Left ventricle myocardium inferior (tissue), 1 donor: ENCODE measurements at regions not wholly inside any gene's neighbourhood (a gene's known extent, or its start where the extent isn't known, plus 50 kb on each side); places are given as distances from the start of the nearest gene placed in this dataset.

Experiments used
- DNase-seq: peaks from one replicate; pipeline ENCODE4 v3.0.0-alpha.2; 2020
- H3K27ac ChIP-seq: fragments of 200-600 bp; replicated peaks from 2 replicates; pipeline ENCODE4 v1.8.0; 2021
- H3K27me3 ChIP-seq: fragments of 200-600 bp; 2 replicates; pipeline ENCODE4 v1.8.0; 2021; ENCODE audit warnings: low read depth
- H3K36me3 ChIP-seq: fragments of 200-600 bp; 2 replicates; pipeline ENCODE4 v1.8.0; 2021
- H3K4me1 ChIP-seq: fragments of 200-600 bp; 2 replicates; pipeline ENCODE4 v1.8.0; 2021
- H3K4me3 ChIP-seq: fragments of 200-600 bp; 2 replicates; pipeline ENCODE4 v1.8.0; 2021; ENCODE audit warnings: mild to moderate bottlenecking, moderate library complexity
- H3K9me3 ChIP-seq: fragments of 200-600 bp; replicated peaks from 2 replicates; pipeline ENCODE4 v1.8.0; 2021
- intact Hi-C: fragments of 100-400 bp; cut with micrococcal nuclease; formaldehyde crosslinking; loops from one replicate; pipeline ENCODE4 v1.11.0; 2022
- TF ChIP-seq, protein P1 (sequence below): fragments of 200-600 bp; IDR thresholded peaks from 2 replicates; pipeline ENCODE4 v1.8.0; 2021; ENCODE audit warnings: antibody characterized with exemption, mild to moderate bottlenecking, borderline replicate concordance
- donor health status: DM: no; HTN: yes; CAD: no; lungs with severe emphysema.

DNA sequence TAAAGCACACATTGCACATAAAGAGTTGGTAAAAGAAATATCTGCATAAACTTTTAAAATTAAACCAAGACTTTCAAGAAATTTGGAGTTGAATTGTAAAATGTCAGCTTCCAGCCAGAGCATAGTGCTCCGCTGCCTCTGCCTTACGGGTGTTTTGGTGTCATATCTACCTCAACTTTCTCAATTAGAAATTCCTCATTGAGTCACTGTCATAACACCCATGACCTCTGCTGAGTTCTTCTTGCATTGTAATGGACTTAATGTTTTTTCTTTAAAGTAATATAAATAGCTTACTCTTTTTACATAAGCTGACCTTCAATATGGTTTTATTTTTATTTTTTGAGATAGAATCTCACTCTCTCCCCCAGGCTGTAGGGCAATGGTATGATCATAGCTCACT, 551.0 kb upstream of the NBEA start:
- intact Hi-C loops, result no loop called here
- H3K9me3 ChIP-seq, result peaks cover 23% of the 10 kb centered on the region
- no peaks in the 10 kb centered on the region for H3K4me1 ChIP-seq
- no peak for DNase-seq
- H3K27me3 ChIP-seq, result no peaks in the 10 kb centered on the region
- H3K27ac ChIP-seq, result no peak overlapping the region
- H3K4me3 ChIP-seq, result no peak overlapping the region
- H3K36me3 ChIP-seq, result no peaks in the 10 kb centered on the region
- TF ChIP-seq, protein P1, sequence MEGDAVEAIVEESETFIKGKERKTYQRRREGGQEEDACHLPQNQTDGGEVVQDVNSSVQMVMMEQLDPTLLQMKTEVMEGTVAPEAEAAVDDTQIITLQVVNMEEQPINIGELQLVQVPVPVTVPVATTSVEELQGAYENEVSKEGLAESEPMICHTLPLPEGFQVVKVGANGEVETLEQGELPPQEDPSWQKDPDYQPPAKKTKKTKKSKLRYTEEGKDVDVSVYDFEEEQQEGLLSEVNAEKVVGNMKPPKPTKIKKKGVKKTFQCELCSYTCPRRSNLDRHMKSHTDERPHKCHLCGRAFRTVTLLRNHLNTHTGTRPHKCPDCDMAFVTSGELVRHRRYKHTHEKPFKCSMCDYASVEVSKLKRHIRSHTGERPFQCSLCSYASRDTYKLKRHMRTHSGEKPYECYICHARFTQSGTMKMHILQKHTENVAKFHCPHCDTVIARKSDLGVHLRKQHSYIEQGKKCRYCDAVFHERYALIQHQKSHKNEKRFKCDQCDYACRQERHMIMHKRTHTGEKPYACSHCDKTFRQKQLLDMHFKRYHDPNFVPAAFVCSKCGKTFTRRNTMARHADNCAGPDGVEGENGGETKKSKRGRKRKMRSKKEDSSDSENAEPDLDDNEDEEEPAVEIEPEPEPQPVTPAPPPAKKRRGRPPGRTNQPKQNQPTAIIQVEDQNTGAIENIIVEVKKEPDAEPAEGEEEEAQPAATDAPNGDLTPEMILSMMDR, result no peak

DNA sequence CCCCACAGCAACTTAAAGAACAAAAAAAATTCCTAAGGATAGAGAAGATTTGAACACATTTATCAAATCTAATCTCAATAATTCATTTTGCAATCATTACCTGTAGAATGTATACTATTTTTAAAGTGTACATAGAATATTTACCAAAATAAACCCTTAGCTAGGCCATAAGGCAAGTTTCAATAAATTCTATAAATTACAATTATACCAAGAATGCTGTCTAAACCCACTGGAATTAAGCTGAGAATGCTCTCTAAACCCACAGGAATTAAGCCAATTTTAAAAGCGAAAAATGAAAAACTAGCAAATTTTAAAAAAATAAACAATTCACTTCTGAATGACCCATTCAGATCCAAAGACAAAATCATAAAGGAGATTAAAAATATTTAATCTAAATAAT, 540.4 kb upstream of the NBEA start:
- H3K36me3 ChIP-seq, result no peaks in the 10 kb centered on the region
- no peaks in the 10 kb centered on the region for H3K4me1 ChIP-seq
- H3K27ac ChIP-seq, result no peak overlapping the region
- intact Hi-C loops, result no loop called here
- DNase-seq, result no peak
- TF ChIP-seq, protein P1, result no peak
- H3K27me3 ChIP-seq, result no peaks in the 10 kb centered on the region
- no peak overlapping the region for H3K4me3 ChIP-seq
- peaks cover 9% of the 10 kb centered on the region for H3K9me3 ChIP-seq

DNA sequence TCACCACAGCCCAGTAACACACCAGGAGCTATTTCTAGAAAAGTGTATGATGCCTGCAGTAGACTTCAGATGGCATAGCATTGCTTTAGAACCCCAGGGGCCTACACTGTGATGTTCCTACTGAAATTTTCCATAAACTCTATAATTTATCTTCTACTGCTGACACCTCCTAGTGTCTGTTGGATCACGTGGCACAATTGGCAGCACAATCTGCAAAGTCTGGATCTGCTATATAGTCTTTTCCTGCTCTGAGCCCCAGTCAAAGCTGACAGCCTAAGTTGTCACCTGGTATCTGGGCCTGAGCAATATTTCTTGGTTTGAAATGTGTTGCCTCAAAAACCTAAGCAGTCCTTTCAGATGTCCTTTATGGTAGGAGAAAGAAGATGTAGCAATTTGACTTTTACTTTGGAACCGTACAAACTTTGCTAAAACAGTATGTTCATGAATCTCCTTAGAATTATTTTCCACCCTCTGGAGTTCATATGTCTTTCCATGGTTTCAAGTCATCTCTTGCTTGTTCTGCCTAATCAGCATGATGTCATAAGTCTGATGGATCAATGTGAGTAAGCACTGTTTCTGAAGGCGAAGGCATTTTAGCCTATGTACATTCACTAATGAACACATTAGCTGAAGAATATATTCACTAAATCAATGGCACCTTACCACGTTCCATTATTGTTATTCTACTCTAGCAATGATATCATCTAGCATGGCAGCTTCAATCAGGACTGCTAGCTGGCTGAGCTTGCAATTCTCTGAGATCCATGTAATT, 536.5 kb upstream of the NBEA start:
- Histone ChIP-seq H3K9me3 (no peaks in the 10 kb centered on the region), H3K4me3 (no peak overlapping the region), H3K36me3 (no peaks in the 10 kb centered on the region), H3K27me3 (no peaks in the 10 kb centered on the region), H3K27ac (no peak overlapping the region), H3K4me1 (peaks cover 20% of the 10 kb centered on the region)
- DNase-seq, result no peak
- TF ChIP-seq, protein P1, result no peak
- intact Hi-C loops, result no loop called here

GRCh38 chr13:34408640-34409039, 533.4 kb upstream of the NBEA start:
- no peak overlapping the region for H3K4me3 ChIP-seq
- no peak overlapping the region for H3K27ac ChIP-seq
- TF ChIP-seq, protein P1, result no peak
- intact Hi-C loops, result no loop called here
- no peaks in the 10 kb centered on the region for H3K9me3 ChIP-seq
- H3K4me1 ChIP-seq, result peaks cover 26% of the 10 kb centered on the region
- no peaks in the 10 kb centered on the region for H3K27me3 ChIP-seq
- H3K36me3 ChIP-seq, result no peaks in the 10 kb centered on the region
- no peak for DNase-seq

DNA sequence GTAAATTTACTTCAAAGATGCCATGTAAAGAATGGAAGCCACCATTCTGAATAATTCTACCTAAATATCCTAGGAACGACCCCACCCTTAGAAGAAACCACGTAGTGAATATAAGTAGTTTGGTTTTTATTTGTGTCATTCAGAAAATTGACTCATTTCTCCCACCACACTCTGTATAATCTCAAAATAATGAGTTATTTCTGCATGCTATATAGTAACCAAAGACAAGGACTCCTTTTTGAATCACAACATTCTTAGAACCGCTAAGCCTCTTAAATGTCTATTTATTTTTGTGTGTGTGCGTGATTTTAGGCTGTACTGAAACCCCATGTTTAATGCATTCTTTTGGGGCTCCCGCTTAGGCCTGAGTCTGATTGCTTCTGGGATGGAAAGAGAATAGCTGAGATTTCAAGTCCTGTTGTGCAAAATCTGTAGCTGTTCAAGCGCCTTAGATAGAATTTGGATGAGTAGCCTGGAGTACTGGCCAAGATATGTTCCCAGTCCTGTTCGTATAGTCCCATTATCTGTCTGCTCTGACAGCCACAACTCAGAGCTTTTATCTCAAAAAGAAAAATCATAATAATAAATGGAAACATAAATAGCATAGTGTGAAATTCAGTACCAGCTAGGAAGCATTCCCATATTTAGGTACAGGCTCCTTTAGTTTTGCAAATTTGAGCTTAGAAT, 532.4 kb upstream of the NBEA start:
- intact Hi-C loops, result no loop called here
- no peaks in the 10 kb centered on the region for H3K27me3 ChIP-seq
- no peaks in the 10 kb centered on the region for H3K9me3 ChIP-seq
- TF ChIP-seq, protein P1, result no peak
- peak overlapping the region; percentile 30 for H3K27ac ChIP-seq
- H3K36me3 ChIP-seq, result no peaks in the 10 kb centered on the region
- DNase-seq, result no peak
- no peak overlapping the region for H3K4me3 ChIP-seq
- peaks cover 26% of the 10 kb centered on the region for H3K4me1 ChIP-seq
